ENCODE measurements at regions not wholly inside any gene's neighbourhood (a gene's known extent, or its start where the extent isn't known, plus 50 kb on each side); places are given as distances from the start of the nearest gene placed in this dataset.

GRCh38 chr2:107148055-107148454 is 262.1 kb upstream of the ST6GAL2 start:
- Histone ChIP-seq H2AFZ (ENCODE audit: insufficient read depth, low read depth, low read length, poor library complexity, severe bottlenecking) (no peak overlapping the region), H3K4me3 (ENCODE audit: control extremely low read depth in 1 of 5, extremely low read depth in 1 of 5, insufficient read depth in 1 of 5, low read depth in 2 of 5, low read length in 4 of 5) (no peak overlapping the region), H3K27me3 (replicated peaks in 1 of 4; ENCODE audit: control extremely low read depth in 1 of 4, control insufficient read depth in 3 of 4, insufficient read depth in 4 of 4, low read length in 3 of 4) (no peaks in the 10 kb centered on the region), H3K36me3 (replicated peaks in 1 of 2; ENCODE audit: control extremely low read depth in 1 of 2, control insufficient read depth in 1 of 2, extremely low read depth in 1 of 2, insufficient read depth in 2 of 2, low read length in 1 of 2) (no peaks in the 10 kb centered on the region), H3K9ac (ENCODE audit: low read length) (no peak overlapping the region), H3K79me2 (ENCODE audit: control insufficient read depth, insufficient read depth, low read length) (no peaks in the 10 kb centered on the region), H3K4me2 (replicated peaks; ENCODE audit: low read depth, low read length, poor library complexity, severe bottlenecking) (no peak overlapping the region), H4K20me1 (ENCODE audit: control insufficient read depth, insufficient read depth, low read length, poor library complexity, severe bottlenecking) (no peaks in the 10 kb centered on the region), H3K4me1 (ENCODE audit: control insufficient read depth in 2 of 2, insufficient read depth in 2 of 2, low read length in 2 of 2) (no peaks in the 10 kb centered on the region), H3K9me3 (ENCODE audit: control extremely low read depth in 1 of 3, control insufficient read depth in 2 of 3, insufficient read depth in 1 of 3, low read length in 2 of 3) (peaks cover 0 to 6% (median 0%) of the 10 kb centered on the region in 3 donors), H3K27ac (ENCODE audit: low read length in 2 of 2) (no peak overlapping the region)
- Mint-ChIP-seq H3K4me1 (no peaks in the 10 kb centered on the region), H3K4me3 (no peak overlapping the region), H3K27me3 (no peaks in the 10 kb centered on the region), H3K9me3 (ENCODE audit: insufficient read depth) (no peaks in the 10 kb centered on the region), H3K27ac (no peak overlapping the region)
- ChIA-PET CTCF (interaction anchor here (0.6 kb wide), 1 partner anchor 149 kb away, joined by 3 read pairs; no protein-coding TSS in a partner anchor), POLR2A (no interaction called here)
- ATAC-seq (ENCODE audit: low read depth) (no peak), DNase-seq (no peak)
- WGBS (ENCODE audit: insufficient coverage) = 100% methylated on average over 2 of the region's 3 CpGs
- no peak for TF ChIP-seq EZH2 (IDR thresholded peaks at IDR 0.05; ENCODE audit: borderline replicate concordance, insufficient read depth, low read depth, low read length, poor library complexity, severe bottlenecking)
- TF ChIP-seq CTCF (IDR thresholded peaks at IDR 0.05) = no peak
- intact Hi-C loops (cut with micrococcal nuclease) = no loop called here

GRCh38 chr2:107148496-107148895 is 262.5 kb upstream of the ST6GAL2 start:
- Histone ChIP-seq H2AFZ (ENCODE audit: insufficient read depth, low read depth, low read length, poor library complexity, severe bottlenecking) (no peak overlapping the region), H3K4me2 (replicated peaks; ENCODE audit: low read depth, low read length, poor library complexity, severe bottlenecking) (no peak overlapping the region), H3K9me3 (ENCODE audit: control extremely low read depth in 1 of 3, control insufficient read depth in 2 of 3, insufficient read depth in 1 of 3, low read length in 2 of 3) (peaks cover 0 to 6% (median 0%) of the 10 kb centered on the region in 3 donors), H4K20me1 (ENCODE audit: control insufficient read depth, insufficient read depth, low read length, poor library complexity, severe bottlenecking) (no peaks in the 10 kb centered on the region), H3K36me3 (replicated peaks in 1 of 2; ENCODE audit: control extremely low read depth in 1 of 2, control insufficient read depth in 1 of 2, extremely low read depth in 1 of 2, insufficient read depth in 2 of 2, low read length in 1 of 2) (no peaks in the 10 kb centered on the region), H3K4me3 (ENCODE audit: control extremely low read depth in 1 of 5, extremely low read depth in 1 of 5, insufficient read depth in 1 of 5, low read depth in 2 of 5, low read length in 4 of 5) (no peak overlapping the region), H3K79me2 (ENCODE audit: control insufficient read depth, insufficient read depth, low read length) (no peaks in the 10 kb centered on the region), H3K4me1 (ENCODE audit: control insufficient read depth in 2 of 2, insufficient read depth in 2 of 2, low read length in 2 of 2) (no peaks in the 10 kb centered on the region), H3K27ac (ENCODE audit: low read length in 2 of 2) (no peak overlapping the region), H3K27me3 (replicated peaks in 1 of 4; ENCODE audit: control extremely low read depth in 1 of 4, control insufficient read depth in 3 of 4, insufficient read depth in 4 of 4, low read length in 3 of 4) (no peaks in the 10 kb centered on the region), H3K9ac (ENCODE audit: low read length) (no peak overlapping the region)
- DNase-seq (no peak), ATAC-seq (ENCODE audit: low read depth) (no peak)
- Mint-ChIP-seq H3K4me1 (no peaks in the 10 kb centered on the region), H3K27me3 (no peaks in the 10 kb centered on the region), H3K27ac (no peak overlapping the region), H3K9me3 (ENCODE audit: insufficient read depth) (no peaks in the 10 kb centered on the region), H3K4me3 (no peak overlapping the region)
- TF ChIP-seq CTCF (IDR thresholded peaks at IDR 0.05) (no peak), EZH2 (IDR thresholded peaks at IDR 0.05; ENCODE audit: borderline replicate concordance, insufficient read depth, low read depth, low read length, poor library complexity, severe bottlenecking) (no peak)
- ChIA-PET POLR2A (no interaction called here), CTCF (interaction anchor here (0.6 kb wide), 1 partner anchor 149 kb away, joined by 3 read pairs; no protein-coding TSS in a partner anchor)
- intact Hi-C loops (cut with micrococcal nuclease) = no loop called here
- WGBS (ENCODE audit: insufficient coverage) = 55% methylated on average over 2 of the region's 3 CpGs

Data from B cell (primary cell).